Stomach (tissue), 4 donors: ENCODE measurements at regions not wholly inside any gene's neighbourhood (a gene's known extent, or its start where the extent isn't known, plus 50 kb on each side); places are given as distances from the start of the nearest gene placed in this dataset.

Experiments used
- CTCF ChIP-seq, 7 experiments: fragments of 450-650 bp in 4 of 7; fragments of 200-600 bp in 3 of 7; sonication (generic) in 3 of 7; IDR thresholded peaks; one replicate each; pipeline ENCODE4 v1.5.1; 2016 to 2019; ENCODE audit warnings: antibody characterized with exemption in 7 of 7, control low read depth in 2 of 7, mild to moderate bottlenecking in 1 of 7
- EP300 ChIP-seq: sonication (generic); formaldehyde crosslinking; IDR thresholded peaks from one replicate; pipeline ENCODE4 v1.6.1; 2017; ENCODE audit warnings: antibody characterized with exemption
- POLR2A ChIP-seq, 4 donors: fragments of 450-650 bp; IDR thresholded peaks; one replicate each; pipeline ENCODE4 v1.6.1; 2016; ENCODE audit warnings: antibody characterized with exemption in 4 of 4, control low read depth in 2 of 4, mild to moderate bottlenecking in 1 of 4, moderate library complexity in 1 of 4
- POLR2AphosphoS5 ChIP-seq, 3 donors: sonication (generic); formaldehyde crosslinking; IDR thresholded peaks; one replicate each; pipeline ENCODE4 v1.6.1; 2016; ENCODE audit warnings: antibody characterized with exemption in 3 of 3

GRCh38 chr12:96136725-96137378 lies 57.3 kb upstream of the ELK3 start:
- no peak for TF ChIP-seq POLR2AphosphoS5 (IDR thresholded peaks at IDR 0.05)
- no peak for TF ChIP-seq CTCF (IDR thresholded peaks at IDR 0.05)
- no peak for TF ChIP-seq POLR2A (IDR thresholded peaks at IDR 0.05)
- no peak for TF ChIP-seq EP300
